GM12875 (cell line): ENCODE measurements at regions not wholly inside any gene's neighbourhood (a gene's known extent, or its start where the extent isn't known, plus 50 kb on each side); places are given as distances from the start of the nearest gene placed in this dataset.

Experiments used
- H3K4me3 ChIP-seq: one replicate; pipeline ENCODE4 v1.5.1; 2011; ENCODE audit warnings: low read depth, low read length, control low read depth
- TF ChIP-seq, protein P1 (sequence below): IDR thresholded peaks from 2 replicates; pipeline ENCODE4 v1.5.1; 2011; ENCODE audit warnings: low read depth, mild to moderate bottlenecking, control low read depth, inconsistent platforms, low read length, moderate library complexity, borderline replicate concordance; ENCODE audit not compliant: insufficient read depth

DNA sequence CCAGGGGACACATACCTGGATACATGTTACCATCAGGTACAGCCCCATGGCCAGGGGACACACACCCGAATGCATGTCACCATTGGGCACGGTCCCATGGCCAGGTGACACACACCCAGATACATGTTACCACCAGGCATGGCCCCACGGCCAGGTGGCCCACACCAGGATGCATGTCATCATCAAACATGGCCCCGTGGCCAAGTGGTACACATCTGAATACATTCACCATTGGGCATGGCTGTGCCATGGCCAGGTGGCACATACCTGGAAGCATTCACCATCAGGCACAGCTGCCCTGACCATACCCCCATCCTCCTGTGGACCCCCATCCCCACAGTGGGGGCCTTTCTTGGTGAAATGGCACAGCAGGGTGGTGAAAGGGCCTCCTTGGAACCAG, 97.6 kb downstream of the RBFOX3 start:
- H3K4me3 ChIP-seq, result no peak overlapping the region
- TF ChIP-seq, protein P1, sequence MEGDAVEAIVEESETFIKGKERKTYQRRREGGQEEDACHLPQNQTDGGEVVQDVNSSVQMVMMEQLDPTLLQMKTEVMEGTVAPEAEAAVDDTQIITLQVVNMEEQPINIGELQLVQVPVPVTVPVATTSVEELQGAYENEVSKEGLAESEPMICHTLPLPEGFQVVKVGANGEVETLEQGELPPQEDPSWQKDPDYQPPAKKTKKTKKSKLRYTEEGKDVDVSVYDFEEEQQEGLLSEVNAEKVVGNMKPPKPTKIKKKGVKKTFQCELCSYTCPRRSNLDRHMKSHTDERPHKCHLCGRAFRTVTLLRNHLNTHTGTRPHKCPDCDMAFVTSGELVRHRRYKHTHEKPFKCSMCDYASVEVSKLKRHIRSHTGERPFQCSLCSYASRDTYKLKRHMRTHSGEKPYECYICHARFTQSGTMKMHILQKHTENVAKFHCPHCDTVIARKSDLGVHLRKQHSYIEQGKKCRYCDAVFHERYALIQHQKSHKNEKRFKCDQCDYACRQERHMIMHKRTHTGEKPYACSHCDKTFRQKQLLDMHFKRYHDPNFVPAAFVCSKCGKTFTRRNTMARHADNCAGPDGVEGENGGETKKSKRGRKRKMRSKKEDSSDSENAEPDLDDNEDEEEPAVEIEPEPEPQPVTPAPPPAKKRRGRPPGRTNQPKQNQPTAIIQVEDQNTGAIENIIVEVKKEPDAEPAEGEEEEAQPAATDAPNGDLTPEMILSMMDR, result no peak

DNA sequence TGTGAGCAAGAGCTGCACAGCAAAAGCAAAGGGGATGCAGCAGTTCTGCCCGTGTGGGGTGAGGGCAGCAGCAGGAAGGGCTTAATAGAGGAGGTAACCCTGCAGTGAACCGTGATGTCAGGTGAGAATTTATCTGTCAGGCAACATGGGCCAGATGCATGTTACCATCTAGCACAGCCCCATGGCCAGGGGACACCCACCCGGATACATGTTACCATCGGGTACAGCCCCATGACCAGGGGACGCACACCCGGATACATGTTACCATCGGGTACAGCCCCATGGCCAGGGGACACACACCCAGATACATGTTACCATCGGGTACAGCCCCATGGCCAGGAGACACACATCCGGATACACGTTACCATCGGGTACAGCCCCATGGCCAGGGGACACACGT, 99.4 kb downstream of the RBFOX3 start:
- TF ChIP-seq, protein P1, result no peak
- no peak overlapping the region for H3K4me3 ChIP-seq

DNA sequence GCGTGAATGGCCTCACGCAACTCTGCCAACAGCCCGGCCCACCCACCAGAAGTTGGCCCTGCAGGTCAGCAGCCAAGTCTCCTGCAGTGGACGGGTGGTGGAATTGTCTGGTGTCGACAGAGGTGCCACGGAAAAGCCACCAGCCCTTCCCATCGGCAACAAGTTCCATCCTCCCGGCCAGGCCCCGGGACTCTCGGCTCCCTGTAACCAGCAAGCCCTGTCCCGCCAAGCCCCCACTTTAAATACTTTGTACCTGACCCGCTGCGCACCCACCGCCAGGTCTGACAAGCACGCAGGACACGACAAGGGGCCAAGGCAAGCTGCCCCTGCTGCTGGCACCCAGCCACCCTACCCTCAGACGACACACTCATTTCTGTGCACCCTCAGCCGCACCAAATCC, 100.8 kb downstream of the RBFOX3 start:
- no peak overlapping the region for H3K4me3 ChIP-seq
- TF ChIP-seq, protein P1, result no peak

DNA sequence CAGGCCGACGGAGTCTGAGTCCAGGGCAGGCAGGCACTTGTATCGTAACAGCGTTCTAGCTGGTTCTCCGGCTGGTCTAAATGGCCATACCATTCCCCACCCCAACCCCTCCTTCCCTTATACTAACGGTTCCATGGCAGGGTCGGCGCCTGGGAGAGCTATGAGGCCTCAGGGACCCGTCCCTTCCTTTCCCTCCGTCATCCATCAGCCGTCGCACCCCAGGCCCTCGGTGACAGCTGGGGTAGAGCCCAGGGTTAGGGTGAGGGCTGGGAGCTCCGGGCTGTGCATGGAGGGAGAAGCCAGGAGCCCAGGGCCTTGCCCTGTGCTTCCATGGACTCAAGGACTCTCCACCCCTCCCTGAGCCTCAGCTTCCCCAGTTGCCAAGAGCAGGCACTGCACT, 101.4 kb downstream of the RBFOX3 start:
- TF ChIP-seq, protein P1, result no peak
- no peak overlapping the region for H3K4me3 ChIP-seq

DNA sequence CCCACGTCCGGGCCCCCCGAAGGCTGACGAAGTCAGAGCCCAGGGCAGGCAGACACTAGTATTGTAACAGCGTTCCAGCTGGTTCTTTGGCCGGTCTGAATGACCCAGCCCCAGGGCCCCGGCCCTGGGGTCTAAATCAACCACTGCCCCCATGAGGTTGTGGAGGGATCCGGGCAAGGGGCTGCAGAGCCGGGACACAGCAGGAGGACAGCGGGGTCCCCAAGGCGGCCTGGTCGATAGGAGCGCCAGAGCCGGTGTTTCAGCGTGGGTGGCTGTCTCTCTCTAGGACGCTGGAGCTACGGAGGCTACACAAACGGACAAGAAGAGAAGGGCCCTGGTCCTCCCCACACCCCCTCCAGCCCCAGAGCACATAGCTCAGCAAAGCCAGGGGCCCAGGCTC, 101.8 kb downstream of the RBFOX3 start:
- no peak overlapping the region for H3K4me3 ChIP-seq
- TF ChIP-seq, protein P1, result no peak

DNA sequence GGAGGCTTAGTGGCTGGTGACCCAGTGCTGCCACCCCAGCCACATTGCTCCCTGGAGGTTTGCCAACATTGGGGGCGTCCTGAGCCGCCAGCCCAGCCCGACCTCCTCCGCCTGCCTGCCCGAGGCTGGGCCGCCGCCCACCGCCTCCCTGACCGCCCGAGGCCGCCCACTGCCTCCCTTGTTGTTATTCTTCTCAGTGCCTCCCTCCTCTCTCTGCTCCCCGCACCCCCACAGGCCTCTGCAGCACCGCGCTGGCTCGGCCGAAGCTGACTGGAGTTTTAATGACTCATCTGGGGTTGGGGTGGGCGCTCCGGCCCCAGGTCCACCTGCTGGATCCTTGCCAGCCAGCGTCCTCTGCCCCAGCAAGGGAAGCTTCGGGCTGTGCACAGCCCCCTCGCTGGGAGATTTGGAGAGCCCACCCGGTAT, 102.5 kb downstream of the RBFOX3 start:
- TF ChIP-seq, protein P1, result no peak
- H3K4me3 ChIP-seq, result no peak overlapping the region

DNA sequence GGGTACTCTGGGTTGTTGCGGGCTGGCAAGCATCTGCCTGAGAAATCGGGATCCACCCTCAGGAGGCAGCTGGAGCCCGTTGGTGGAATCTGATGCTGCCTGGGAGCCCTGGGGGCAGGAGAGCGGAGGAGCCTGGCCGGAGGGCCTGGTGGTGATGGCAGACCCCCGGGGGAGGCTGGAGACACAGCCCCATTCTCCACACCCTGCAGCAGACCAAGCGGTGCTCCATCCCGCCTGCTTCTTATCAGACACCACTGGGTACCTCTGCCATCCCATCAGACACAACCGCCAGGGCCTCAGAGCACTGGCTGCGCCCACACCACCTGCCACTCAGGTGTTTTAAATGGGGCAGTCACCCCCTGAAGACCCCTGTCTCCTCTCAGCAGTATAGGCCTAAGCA, 103.9 kb downstream of the RBFOX3 start:
- TF ChIP-seq, protein P1, result no peak
- H3K4me3 ChIP-seq, result no peak overlapping the region
